ELF-1 (cell line): ENCODE measurements at regions not wholly inside any gene's neighbourhood (a gene's known extent, or its start where the extent isn't known, plus 50 kb on each side); places are given as distances from the start of the nearest gene placed in this dataset.

Source experiments
- DNase-seq: peaks from one replicate; pipeline ENCODE4 v3.0.0-alpha.2; 2016; ENCODE audit warnings: low read depth, low spot score

DNA sequence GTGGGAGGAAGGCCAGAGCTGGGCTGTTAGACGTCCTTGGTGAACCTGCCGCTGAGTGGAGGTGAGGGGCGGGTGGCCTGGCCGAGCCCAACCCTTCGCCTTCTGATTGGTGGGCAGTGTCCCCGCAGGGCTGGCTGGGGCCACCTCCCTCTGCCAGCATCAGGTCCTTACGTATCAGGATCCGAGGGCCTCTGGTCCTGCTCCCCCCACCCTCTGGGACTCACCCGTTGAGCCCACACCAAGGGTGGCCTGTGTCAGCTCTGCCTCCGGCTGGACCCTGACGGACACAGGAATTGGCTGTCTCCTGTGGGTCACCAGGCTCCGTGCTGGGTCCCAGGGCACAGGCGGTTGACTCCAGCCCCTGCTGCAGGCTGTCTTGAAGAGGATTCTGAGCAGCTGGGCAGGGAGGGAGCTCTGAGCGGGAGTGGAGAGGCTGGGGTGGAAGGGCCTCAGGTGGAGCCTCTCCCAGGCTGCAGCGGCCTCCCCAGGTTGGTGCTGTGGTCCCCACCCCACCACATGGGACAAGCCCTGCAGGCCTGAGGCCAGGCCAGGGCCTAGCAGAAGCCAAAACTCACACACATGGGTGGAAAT lies 58.4 kb upstream of the NKX1-1 start:
- no peak for DNase-seq

DNA sequence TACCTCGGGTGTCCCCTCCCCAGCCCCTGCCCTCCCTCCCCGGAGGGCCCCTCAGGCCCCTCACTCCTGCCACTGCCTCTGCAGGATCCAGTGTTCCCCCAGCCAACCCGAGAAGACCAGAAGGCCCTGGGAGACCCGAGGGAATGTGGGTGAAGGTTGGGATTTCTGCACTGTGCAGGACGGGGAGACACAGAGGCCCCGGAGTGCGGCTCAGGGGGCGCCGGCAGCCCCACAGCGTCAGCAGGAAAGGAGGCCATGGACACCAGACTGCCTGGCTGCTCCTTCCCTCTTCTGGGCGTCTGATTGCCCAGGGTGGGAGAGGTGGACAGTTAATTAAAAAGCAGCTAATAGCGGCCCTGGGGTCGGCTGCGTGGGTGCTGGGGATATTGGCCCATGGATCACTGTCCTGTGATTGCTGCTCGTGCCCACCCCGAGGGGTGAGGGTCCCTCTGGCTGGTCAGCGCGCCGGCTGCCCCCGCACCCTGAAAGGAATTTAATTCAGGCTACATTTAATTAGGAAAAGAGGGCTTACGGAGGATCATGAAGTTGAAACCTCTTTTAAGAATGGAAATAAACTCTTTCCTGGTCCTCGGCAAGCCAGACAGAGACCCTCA lies 57.8 kb upstream of the NKX1-1 start:
- no peak for DNase-seq

DNA sequence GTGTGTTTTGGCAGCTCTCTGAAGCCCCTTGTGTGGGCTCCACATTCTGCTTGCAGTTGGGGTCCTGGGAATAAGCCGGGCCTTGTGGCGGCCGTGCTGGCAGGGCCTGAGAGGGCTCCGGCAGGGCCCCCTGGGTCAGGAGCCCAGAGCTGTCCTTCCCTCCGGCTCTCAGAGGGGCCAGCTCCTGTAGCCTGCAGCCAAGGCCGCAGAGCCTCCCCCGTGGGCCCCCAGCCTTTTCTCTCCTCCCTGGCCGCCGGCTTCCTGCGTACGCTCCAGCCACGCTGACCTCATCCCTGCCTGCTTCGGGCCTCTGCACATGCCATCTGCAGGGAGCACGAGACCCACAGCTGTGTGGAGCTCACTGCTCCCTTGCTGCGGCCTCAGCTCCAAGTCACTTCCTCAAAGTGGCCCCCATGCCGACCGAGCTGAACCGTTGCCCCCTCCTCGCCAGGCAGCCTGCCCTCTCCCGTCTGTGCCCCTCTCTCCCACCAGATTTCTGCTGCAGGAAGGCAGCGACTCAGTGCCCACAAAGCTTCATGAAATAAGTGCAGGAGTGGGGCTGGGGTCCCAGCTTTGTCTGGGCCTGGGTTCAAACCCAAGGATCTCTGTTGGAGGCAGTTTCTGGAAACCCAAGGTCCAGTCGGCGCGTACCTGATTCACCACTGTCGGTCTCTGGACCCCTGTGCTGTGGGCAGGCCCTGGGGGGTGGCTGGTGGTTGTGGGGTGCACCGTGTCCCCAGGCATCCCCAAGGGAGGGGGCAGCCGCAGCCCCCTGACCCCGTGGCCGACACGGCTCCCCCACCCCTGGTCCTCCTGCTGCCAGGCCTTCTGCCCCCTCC lies 57.1 kb upstream of the NKX1-1 start:
- DNase-seq: no peak

DNA sequence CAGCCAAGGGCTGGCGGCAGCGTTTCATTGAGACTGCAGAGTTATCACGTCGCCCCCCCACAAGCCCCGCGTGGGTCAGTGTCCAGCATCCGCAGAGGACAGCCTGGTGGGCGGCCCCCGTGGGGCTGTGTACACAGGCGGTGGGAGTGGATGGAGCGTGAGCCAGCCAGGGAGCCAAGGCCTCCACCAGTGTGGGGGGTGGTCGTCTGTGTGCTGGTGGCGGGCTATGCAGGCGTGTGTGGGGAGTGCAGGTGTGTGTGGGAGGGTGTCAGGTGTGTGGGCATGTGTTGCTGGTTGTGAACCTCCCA lies 56.5 kb upstream of the NKX1-1 start:
- DNase-seq: no peak

DNA sequence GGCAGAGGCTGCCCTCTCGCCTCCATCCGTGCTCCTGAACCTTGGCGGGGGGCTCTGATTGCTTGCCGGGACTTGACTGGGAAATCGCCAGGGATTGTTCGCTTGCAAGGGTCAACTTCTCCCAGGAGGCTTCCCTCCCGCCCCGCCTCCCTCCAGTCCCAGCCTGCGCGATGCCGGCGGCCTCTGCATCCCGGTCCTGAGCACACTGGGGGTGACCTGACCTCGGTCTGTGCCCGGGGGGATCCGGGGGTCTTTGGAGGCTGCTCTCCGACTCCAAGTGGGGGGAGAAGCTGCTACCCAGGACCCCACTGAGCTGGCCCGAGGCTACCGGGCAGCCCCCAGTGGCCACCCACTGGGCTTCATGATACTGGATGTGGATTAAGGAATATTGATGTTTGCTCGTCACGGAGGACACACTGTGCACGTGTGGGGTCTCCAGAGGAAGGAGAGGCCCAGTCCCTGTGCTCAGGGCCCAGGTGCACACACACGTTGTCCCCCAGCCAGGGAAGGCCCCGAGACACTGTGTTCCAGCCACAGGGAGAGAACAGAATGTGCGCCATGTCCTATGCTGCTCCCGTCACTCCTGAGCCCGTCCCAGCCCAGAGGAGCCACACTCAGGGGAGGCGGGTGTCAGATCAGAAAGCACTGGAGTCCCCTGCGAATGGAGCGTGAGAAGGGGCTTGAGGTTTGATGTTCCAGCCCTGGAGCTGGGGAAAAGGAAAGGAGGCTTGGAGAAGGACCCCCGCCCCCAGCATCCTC lies 55.9 kb upstream of the NKX1-1 start:
- DNase-seq: no peak

DNA sequence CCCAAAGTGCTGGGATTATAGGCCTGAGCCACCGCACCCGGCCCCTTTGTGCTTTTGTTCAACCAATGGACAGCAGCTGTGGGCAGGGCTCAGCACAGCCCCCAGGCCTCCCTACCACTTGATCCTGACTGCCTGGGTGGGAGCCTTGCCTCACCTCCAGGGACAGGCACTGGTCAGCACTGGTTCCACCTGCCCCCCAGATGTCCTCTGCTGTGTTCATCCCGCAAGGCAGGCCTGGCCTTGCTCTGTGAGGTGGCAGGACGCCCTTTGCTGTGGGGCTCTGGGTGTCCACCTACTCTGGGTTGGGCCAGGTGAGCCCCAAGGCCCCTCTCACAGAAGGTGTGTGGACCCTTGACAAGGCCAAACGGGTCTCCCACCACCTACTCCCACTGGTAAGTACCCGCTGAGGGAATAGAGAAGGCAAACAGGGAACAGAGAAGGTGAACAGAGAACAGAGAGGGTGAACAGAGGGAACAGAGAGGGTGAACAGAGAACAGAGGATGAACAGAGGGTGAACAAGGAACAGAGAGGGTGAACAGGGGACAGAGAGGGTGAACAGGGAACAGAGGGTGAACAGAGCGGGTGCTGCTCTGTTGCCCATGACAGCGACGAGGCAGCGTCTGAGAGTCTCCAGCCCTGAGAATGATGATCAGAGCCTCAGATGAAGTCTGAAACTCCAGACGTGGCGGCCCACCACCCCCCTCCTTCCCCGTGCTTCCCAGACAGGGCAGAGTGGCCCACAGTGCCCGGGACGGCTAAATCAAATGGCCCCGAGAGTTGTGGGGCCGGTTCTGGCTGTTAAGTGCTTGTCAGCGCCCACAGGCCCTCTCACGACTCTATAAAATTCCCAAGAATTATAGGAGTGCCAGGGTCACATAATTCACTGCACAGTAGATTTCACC lies 55.0 kb upstream of the NKX1-1 start:
- DNase-seq: no peak

DNA sequence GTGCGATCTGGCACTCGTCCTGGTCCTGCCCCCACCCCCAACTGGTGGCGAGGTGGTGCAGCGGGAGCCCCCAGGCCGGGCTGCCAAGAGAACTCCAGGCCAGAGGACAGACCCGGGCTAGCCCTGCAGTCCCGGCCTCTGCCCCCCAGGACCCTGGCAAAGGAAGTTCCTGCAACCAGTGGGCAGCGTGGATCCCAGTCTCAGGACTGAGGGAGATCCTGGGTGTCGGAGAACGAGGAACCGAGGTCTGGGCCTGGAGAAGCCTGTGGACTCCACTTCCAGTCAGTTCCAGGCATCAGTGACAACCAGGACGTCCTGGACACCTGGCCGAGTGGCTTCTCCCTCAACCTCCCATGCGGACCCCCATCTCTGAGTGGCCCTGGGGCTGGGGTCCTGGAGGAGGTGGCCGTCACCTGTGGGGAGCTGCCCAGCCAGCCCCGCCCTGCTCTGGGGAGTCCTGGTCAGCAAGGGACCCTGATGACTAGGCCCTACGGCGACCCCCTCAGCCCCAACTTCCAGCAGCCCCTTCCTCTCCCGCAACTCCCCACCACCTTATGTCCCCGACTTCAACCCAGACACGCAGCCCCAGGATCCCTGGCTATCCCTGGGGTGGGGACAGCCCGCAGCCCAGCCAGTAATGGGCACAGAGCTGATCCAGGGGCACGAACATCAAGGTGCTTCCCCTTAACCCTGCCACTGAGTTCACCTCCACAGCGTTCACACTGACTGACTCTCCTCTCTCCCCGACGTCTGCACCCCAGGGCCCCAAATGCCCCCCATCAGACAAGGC lies 53.7 kb upstream of the NKX1-1 start:
- DNase-seq: no peak

DNA sequence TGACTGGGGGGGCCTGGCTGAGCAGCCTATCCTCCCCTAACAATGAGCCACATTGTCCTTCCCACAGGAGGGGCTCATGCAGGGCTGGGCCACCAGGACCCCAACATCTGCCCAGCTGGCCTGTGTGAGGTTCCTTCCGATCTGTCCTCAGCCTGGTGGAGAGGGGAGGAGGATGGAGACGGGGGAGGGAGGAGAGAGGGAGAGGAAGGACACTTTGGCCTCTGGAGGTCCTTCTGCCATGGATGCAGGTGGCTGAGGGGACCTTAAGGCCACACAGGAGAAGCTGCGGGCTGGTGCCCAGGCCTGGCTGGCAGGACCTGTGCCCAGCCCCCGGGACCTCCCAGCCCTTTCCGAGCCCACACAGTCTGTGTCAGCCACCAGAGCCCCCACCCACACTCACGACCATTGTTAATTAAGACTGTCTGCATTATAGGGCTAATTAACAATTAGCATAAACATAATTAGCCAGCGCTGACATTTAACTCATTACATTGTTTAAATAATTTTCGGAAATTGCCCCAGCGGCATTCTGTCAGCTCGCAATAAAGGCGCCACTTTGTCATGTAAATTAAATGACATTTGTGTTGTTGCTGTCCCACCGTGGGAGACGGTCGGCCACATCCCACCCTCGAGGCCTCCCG lies 53.0 kb upstream of the NKX1-1 start:
- no peak for DNase-seq

DNA sequence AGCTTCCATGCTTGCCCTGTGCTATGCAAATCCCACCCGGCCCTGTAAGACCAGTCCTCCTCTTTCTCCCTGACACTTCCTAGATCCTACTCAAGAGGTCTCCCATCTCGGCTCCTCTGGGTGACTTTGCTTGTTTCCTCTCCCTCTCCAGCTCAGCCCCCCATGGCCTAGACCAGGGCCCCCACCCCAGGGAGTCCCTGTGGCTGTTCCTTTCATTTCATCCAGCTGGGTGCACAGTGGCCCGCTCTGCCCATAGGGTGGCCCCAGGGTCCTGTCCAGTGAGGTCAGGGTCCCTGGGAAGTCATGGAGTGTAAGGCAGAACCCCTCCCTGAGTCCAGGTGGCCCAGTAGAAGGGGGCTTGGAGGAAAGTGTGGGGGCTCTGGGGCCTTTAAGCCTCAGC lies 52.3 kb upstream of the NKX1-1 start:
- DNase-seq: no peak
